HG03025 (cell line): ENCODE measurements at regions not wholly inside any gene's neighbourhood (a gene's known extent, or its start where the extent isn't known, plus 50 kb on each side); places are given as distances from the start of the nearest gene placed in this dataset.
"Not testable (repeated sequence)": the region's sequence is repeated elsewhere in the genome, so short reads cannot be mapped to it uniquely, and the experiment has no call there.

Experiments
- ATAC-seq: cut with Tn5 transposase; IDR thresholded peaks from one replicate; pipeline ENCODE4 v1.9.1; 2021; ENCODE audit warnings: mild to moderate bottlenecking, moderate library complexity; ENCODE audit not compliant: unreplicated experiment, low FRiP score

DNA sequence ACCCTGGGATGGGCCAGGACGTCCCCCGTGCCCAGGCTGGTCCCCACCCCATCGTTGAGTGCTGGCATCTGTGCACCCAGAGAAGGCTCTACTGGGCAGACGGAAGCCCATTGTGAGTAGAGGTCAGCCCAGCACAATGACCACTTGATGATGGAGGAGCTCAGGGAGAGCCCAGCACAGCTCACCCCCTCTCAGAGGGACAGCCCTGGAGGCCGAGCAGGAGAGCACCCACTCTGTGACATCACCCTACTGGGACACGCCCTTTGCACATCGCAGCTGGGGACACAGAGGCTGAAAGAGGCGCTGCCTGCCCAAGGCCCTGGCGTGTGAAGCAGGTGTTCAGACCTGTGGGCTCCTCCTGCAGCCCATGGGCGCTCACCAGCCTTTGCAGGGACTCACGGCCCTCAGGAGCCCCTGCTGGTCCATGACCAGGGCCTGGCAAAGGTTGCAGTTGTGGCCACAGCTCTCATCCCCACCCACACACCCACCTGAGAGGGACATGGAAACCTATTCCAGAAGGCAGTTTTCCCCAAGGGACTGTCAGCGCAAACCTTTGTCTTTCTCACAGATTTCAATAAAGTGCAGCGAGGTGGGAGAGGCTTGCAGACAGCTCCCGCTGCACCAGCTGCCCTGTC is 67.2 kb upstream of the PPP2R2D start:
- ATAC-seq, result no peak

DNA sequence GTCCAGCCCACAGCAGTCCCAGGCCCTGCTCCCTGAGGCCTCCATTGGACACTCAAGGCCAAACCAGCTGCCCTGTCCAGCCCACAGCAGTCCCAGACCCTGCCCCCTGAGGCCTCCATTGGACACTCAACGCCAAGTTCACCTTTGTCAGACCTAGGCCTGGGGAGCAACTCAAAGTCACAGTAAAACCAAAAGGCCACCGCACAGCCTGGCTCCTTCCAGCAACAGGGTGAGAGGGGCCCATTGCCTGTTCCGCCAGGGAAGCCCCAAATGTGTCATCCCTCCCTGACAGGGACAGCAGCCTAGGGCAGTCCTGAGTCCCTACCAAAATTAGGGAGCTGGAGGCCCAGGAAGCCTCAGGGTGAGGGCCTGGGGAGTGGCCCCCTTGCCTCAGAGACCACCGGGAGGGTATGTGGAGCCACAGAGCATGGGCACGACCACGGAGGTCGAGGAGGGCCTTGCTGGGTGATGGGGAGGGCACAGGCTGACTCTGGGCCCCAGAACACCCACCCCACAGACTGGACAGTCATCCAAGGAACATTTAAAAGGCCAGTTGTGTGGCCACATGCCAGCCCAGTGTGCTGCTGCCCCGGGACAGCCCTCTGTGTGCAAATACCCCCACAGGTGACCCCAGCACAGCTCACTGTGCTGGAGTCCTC is 66.5 kb upstream of the PPP2R2D start:
- no peak for ATAC-seq

DNA sequence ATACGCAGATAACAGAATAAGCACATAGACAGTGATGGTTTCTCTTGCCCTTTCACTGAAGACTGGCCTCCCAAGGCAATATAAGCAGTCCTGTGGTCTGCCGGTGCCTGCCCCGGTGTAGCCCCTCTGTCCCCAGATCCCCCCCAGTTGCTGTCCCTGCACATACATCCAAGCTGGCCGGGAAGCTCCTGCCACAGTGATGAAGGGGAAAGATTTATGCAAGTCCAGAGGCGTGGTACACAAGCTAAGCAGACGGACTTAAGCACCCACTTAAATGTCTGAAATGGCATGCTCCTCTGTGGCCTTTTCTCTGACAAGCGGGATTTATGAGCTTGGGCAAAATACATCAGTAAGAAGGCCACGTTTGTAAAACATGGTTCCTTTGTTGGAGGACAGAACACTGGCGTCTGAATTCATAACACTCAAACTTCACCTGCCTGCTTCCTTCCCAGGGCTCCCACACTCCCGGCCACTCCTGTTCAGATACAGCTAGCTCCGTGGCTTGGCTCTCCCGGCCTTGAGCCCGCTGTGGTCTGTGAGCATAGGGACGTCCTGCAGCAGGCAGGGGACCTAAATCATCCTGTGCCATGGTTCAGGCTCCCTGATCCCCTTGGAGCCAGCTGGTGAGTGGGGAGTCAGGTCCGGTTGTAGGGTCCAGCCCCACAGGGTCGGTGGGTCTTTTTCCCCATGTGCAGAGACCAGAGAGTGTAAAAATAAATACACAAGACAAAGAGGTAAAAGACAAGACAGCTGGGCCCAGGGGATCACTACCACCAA is 61.7 kb upstream of the PPP2R2D start:
- ATAC-seq, result no peak

DNA sequence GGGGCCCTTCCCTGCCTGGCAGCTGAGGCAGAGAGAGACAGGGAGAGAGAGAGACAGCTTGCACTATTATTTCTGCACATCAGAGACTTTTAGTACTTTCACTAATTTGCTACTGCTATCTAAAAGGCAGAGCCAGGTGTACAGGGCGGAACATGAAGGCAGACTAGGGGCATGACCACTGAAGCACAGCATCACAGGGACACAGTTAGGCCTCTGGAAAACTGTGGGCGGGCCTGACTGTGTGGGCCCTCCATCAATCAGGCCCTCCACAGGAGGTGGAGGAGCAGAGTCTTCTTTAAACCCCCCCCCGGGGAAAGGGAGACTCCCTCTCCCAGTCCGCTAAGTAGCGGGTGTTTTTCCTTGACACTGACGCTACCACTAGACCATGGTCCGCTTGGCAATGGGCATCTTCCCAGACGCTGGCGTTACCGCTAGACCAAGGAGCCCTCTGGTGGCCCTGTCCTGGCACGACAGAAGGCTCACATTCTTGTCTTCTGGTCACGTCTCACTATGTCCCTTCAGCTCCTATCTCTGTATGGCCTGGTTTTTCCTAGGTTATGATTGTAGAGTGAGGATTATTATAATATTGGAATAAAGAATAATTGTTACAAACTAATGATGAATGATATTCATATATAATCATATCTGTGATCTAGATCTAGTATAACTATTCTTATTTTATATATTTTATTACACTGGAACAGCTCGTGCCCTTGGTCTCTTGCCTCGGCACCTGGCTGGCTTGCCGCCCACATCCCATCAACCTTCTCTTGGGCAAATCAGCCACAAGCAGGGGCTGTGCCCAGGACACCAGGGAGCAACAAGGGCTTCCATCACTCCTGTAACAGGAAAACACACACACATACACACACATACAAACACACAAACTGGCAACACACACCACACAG is 60.7 kb upstream of the PPP2R2D start:
- not testable (repeated sequence) for ATAC-seq

DNA sequence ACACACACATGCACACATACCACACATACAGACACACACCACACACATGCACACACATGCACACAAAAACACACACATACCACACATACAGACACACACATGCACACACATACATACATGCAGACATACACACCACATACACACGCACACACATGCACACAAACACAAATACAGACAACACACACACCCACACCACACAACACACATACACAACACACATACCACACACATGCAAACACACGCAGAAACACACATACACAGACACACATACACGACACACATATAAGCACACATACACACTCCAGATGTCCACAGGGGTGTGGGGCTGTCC is 60.1 kb upstream of the PPP2R2D start:
- no peak for ATAC-seq

DNA sequence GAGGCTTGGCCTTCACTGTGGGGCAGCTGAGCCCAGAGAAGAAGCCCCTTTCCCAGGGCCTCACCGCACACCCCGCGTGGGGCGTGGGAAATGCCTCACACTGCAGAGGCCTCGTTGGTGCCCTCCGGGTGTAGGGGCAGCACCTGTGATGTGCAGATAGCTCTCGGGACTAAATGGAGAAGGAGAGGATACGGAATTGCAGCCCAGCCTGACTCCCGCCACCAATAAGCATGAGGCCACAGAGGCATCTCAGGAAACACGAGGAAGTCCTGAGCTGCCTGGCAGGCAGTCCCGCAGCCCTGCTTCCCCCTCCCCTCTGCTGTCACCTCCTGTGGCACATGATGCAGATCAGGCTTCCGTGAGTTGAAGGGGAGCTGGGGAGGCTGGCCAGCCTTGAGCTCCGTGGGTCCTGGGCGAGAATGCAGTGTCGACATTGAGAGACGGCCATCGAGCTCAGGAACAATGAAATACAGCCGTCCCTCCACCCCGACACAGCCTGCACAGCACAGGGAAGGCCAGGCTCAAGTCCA is 59.6 kb upstream of the PPP2R2D start:
- no peak for ATAC-seq

DNA sequence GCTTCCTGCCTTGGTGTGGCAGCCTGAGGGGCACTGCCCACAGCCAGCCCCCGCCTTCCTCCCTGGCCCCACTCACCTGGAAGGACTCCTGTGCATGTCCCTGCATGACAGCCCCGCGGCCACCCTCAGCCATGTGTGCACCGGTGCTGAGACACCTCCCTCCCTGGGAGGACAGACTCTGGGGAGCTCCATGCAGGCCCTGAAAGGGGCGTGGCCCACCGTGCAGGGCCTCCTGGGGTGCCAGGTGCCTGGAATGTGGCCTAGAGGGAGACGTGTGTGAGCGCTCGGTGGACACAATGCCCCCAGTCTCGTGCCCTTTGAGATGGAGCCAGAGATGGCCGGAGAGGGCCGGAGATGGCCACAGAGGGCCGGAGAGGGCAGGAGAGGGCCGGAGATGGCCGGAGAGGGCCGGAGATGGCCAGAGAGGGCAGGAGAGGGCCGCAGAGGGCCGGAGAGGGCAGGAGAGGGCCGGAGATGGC is 59.1 kb upstream of the PPP2R2D start:
- ATAC-seq, result no peak

DNA sequence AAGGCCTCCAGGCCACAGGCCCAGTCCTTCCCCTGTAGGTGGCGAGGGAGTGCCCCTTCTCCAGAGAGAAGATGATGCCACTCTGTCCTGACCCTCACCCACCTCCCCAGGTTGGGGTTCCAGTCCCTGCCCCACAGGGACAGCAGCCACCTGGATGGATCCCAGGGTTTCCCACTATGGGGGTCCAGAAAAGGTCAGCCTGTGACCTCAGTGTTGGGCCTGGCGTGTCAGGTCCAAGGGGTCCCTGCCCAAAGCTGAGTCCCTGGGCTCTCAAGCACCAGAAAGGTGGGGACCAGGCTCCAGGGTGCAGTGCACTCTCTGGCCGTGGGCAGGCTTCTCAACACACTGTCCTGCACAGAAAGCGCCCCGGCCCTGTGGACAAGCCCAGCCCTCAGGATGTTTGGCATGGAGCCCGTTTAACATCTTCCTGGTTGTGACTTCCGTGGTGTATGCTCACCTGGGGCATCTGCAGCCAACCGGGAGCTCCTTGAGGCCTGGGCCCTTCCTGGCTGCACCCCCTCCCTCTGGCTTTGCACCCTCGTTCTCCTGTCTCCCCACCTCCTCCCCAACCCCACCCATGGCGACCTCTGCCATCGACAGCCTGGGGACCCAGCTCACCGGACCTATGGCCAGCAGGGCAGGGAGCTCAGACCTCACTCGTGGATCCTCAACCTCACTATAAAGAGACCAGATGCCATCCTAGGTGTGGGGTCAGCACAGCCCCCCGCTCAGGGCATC is 58.3 kb upstream of the PPP2R2D start:
- no peak for ATAC-seq

DNA sequence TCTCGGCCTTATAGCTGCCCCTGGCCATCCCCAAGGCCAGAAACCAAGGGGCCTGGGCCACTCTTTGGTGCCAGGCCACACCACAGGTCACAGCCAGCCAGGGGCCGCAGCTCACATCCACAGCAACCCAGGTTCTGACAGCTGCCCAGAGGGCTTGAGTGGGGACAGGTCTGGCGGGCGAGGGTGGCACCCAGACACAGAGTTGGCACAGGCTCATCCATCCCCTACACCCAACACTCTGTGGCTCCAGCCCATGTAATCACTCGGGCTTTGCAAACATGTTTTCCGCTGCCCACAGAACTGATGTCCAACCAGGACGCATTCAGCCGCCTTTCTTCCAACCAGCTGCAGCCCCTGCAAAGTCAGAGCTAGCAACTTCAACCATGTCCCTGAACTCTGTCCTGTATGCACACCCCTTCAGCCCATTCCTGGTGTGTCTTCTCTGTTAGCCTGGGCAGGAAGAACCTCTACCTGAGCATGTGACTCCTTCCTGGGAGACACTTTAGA is 57.7 kb upstream of the PPP2R2D start:
- no peak for ATAC-seq

DNA sequence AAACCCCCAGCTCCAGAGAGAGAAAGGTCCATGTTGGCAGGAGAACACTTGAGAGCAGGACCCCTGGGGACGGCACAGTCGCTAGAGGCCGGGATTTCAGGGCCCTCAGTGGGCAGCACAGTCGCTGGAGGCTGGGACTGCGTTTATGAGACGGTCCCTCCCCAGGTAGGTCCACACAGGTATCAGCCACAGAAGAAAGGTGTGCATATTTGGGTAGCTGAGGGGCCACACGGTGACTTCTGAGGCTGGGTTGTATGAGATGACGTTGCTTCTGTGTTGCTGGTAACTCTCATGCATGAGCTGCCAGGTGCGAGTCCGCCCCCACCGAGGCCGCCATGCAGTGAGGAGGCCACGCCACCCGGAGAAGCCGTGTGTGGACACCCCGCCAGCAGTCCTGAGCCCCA is 56.9 kb upstream of the PPP2R2D start:
- ATAC-seq, result no peak

DNA sequence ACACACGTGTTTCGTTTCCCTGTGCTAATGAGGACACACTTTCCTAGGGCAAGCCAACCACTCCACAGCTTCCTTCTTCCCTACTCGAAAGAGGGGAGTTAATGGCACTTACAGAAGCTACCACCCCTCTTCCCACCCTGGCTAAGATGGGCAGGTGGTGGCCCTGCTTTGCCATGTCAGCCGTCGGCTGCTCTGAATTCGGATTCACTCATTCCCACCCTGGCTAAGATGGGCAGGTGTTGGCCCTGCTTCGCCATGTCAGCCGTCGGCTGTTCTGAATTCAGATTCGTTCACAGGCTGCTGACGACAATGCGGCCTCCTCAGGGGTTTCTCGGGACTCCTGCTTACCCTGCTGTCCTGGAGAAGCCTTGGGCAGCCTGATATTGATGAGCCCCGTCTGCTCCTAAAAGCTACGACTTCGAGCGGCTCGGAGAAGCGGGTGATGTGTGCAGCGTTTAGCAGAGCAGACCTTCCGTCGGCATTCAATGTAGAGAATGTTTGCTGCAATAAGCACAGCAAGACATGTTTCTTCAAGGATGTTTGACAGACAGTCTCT is 56.2 kb upstream of the PPP2R2D start:
- no peak for ATAC-seq

DNA sequence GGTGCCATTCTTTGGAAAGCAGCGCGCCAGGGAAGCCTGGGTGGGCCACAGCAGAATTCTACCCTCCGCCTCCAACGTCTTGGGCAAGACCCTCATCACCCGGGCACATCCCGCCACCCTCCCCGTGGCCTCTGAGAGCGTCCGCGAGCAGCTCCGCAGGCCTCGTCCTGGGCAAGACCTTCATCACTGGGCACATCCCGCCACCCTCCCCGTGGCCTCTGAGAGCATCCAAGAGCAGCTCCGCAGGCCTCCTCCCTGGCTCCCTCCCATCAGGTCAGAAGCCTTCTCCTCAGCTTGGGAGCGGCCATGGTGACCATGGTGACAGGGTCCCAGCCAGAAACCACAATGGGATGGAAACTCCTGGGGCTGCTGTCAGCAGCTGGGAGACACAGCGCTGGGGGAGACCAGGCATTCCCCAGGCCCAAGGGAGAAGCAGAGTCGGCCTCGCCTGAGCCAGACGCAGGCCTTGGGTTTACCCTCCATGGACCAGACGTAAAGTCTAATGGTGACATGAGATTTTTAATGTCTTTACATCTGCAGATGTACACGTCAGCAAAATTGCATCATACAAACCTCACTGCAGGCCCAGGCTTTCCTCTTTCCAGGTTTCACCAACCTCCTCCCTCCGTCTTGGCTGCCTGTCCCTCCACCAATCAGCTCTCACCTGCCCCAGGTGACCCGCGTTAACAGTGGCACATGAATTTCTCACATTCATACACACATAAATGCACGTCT is 55.1 kb upstream of the PPP2R2D start:
- ATAC-seq, result no peak

DNA sequence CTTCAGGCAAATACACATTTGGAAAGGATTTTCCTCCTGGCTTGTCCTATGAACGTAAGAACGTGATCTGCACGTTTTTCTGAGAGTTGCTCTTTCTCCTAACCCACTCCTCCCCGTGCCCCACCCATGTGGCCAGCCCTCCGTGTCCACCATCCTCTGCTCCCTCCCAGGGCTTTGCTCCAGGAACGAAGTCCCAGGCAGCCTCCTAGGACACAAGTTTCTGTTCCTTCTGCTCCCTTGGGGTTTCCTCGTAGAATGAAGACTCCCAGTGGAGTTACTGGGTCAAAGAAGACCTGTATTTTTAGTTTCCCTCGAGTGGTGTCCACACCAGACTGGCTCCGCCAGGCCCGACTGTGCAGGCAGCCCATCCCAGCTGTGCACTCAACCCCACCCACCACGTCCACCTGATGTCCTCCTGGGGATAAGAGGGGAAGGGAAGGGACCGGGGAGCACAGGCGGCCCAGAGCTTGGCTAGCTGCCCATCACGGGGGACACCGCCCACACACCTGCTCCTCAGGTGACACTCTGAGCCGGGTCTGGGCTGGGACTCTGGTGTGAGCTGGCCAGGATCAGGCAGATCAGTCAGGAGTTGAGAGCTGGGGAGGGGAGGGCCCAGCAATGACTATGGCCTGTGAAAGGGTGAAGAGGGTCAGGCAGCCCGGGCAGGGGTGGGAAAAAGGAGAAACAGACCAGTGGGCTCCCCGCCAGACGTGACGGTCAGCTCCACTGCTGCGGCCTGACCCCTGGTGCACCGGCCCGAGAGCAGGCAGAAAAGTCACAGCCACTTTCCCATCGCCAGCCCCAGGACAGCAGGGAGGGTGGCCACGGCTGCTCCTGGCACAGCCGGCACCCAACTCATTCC is 54.3 kb upstream of the PPP2R2D start:
- ATAC-seq, result no peak

DNA sequence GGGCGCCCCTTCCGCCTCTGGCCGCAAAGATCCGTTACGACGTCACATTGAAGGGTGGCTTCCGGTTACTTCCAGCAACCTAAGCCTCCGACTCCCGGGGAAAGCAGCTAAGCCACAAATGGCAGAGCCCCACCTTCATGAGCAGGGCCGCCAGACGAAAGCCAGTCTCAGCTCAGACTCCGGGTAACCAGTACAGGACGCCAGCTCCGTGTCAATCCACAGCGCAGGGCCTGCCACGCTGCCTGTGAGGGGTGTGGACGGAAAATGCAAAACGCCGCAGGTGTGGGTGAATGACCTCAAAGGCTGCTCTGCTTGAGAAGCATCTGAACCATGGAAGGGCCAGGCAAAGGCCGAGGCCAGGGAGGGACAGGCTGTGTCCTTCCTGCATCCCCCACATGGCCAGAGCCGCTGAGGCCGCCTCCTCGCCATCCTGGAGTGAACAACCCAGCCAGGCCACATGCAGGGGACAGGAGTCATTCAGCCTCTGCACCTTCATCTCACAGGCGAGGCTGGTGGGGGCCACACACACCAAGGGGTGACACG is 53.5 kb upstream of the PPP2R2D start:
- ATAC-seq, result no peak

DNA sequence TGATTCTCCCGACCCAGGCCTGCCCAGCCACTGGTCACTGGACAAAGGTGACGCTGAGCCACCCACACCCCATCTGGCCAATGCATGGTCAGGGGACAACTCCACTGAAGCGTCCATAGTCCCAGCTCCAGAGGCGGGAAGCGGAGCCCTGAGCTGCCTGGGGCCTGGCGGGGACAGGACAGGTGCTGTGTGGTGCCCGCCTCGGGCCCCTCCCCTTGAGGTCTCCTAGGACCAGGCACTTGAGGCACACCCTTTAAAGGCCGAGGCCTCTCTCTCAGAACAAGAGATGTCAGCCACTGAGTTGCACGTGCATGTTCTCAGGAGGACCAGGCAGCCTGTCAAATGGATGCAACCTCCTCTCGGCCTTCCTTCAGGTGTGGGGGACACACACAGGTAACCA is 52.5 kb upstream of the PPP2R2D start:
- no peak for ATAC-seq

DNA sequence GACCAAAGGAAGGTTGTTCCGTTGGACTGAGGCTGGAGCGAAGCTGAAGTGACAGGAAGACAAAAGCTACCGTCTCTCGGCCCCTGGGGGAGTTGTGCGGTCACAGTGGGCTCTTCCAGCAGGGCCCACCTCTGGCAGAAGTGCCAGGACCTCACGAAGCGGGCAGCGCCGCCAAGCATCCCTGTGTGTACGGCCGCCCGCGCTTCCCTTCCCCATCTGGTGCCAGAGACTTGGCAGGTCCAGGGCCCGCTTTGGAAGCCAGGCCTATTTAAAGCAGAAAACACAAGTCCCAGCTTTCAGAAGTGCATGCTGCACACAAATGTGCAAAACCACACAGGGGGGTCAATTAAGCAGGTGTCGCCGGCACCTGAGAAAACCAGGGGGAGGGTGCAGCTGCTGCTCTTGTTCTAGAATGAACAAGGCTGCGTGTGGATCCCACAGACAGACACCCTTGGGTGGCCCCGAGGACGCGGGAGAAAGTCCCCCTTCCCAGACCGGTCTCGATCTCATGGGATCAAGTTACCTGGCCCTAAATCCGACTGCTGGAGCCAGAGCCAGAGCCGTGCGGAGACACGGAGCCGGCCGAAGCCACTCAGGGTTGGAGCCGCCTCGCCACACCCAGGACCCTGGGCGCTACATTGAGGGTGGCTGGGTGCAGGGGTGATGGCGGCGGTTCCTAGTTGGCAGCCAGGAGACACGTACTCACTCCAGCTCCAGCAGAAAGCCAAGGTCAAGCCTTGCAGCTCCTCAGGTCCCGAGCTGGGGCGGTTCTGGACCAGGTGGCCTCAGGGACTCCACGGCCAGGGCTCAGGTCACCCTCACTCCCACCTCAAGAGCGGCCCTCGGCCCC is 51.8 kb upstream of the PPP2R2D start:
- ATAC-seq, result no peak
